B cell (primary cell): ENCODE measurements at regions not wholly inside any gene's neighbourhood (a gene's known extent, or its start where the extent isn't known, plus 50 kb on each side); places are given as distances from the start of the nearest gene placed in this dataset.

Source experiments
- ATAC-seq: fragments of 200-7000 bp; cut with Tn5 transposase; one replicate; pipeline ENCODE4 v1.10.0; 2021; ENCODE audit warnings: low read depth, mild to moderate bottlenecking, moderate number of reproducible peaks, moderate library complexity
- CTCF ChIA-PET: fragments of 350-600 bp; sonication (Branson Sonifier 250); formaldehyde crosslinking; loops from one replicate; lab custom pipeline; 2021; ENCODE audit warnings: antibody characterized with exemption, inconsistent platforms; lab: Charles Lee
- POLR2A ChIA-PET: fragments of 350-600 bp; sonication (Branson Sonifier 250); formaldehyde crosslinking; loops from one replicate; lab custom pipeline; 2021; ENCODE audit warnings: antibody characterized with exemption; lab: Charles Lee
- DNase-seq: peaks from one replicate; pipeline ENCODE4 v3.0.0; 2013
- H2AFZ ChIP-seq: 2 replicates; pipeline ENCODE4 v1.6.1; 2012; ENCODE audit warnings: mild to moderate bottlenecking, low read depth, low read length; ENCODE audit not compliant: insufficient read depth, poor library complexity, severe bottlenecking
- H3K27ac ChIP-seq, 2 donors: 1 replicate in 1 of 2; 2 replicates in 1 of 2; pipeline ENCODE4 v1.5.1; 2012 to 2013; ENCODE audit warnings: low read length in 2 of 2, mild to moderate bottlenecking in 2 of 2, moderate library complexity in 1 of 2
- H3K27me3 ChIP-seq, 4 experiments: fragments of 200-600 bp in 1 of 4; sonication (generic) in 1 of 4; replicated peaks in 1 of 4; 1 replicate in 2 of 4; 2 replicates in 2 of 4; pipeline versions ENCODE4 v1.6.1 to v1.7.0; 2013 to 2016; ENCODE audit warnings: low read length in 3 of 4, mild to moderate bottlenecking in 2 of 4, mixed read lengths in 1 of 4, moderate library complexity in 1 of 4; ENCODE audit not compliant: insufficient read depth in 4 of 4, control insufficient read depth in 3 of 4; ENCODE audit errors: control extremely low read depth in 1 of 4
- H3K36me3 ChIP-seq, 2 experiments: replicated peaks in 1 of 2; 1 replicate in 1 of 2; 2 replicates in 1 of 2; pipeline versions ENCODE4 v1.6.1 to v1.7.1; 2013; ENCODE audit warnings: low read length in 1 of 2; ENCODE audit not compliant: insufficient read depth in 2 of 2, control insufficient read depth in 1 of 2; ENCODE audit errors: control extremely low read depth in 1 of 2, extremely low read depth in 1 of 2
- H3K4me1 ChIP-seq, 2 donors: fragments of 200-600 bp in 1 of 2; sonication (generic) in 1 of 2; 1 replicate in 1 of 2; 2 replicates in 1 of 2; pipeline versions ENCODE4 v1.5.1 to v1.6.1; 2013 to 2017; ENCODE audit warnings: low read length in 2 of 2; ENCODE audit not compliant: control insufficient read depth in 2 of 2, insufficient read depth in 2 of 2
- H3K4me2 ChIP-seq: replicated peaks from 2 replicates; pipeline ENCODE3; 2012; ENCODE audit warnings: mild to moderate bottlenecking, low read depth, low read length; ENCODE audit not compliant: poor library complexity, severe bottlenecking
- H3K4me3 ChIP-seq, 5 experiments: fragments of 200-600 bp in 1 of 5; sonication (generic) in 1 of 5; 1 replicate in 3 of 5; 2 replicates in 2 of 5; pipeline versions ENCODE4 v1.5.1 to v1.7.0; 2011 to 2016; ENCODE audit warnings: low read length in 4 of 5, mild to moderate bottlenecking in 4 of 5, low read depth in 2 of 5, control low read depth in 1 of 5, moderate library complexity in 1 of 5; ENCODE audit not compliant: insufficient read depth in 1 of 5; ENCODE audit errors: control extremely low read depth in 1 of 5, extremely low read depth in 1 of 5
- H3K79me2 ChIP-seq: fragments of 200-600 bp; sonication (generic); one replicate; pipeline ENCODE4 v1.6.0; 2016; ENCODE audit warnings: low read length; ENCODE audit not compliant: control insufficient read depth, insufficient read depth
- H3K9ac ChIP-seq: fragments of 200-600 bp; sonication (generic); 2 replicates; pipeline ENCODE4 v1.6.1; 2017; ENCODE audit warnings: mild to moderate bottlenecking, low read length, moderate library complexity
- H3K9me3 ChIP-seq, 3 donors: one replicate each; pipeline versions ENCODE4 v1.6.1 to v1.7.1; 2013; ENCODE audit warnings: low read length in 2 of 3; ENCODE audit not compliant: control insufficient read depth in 2 of 3, insufficient read depth in 1 of 3; ENCODE audit errors: control extremely low read depth in 1 of 3
- H4K20me1 ChIP-seq: 2 replicates; pipeline ENCODE4 v1.6.0; 2012; ENCODE audit warnings: mild to moderate bottlenecking, low read length; ENCODE audit not compliant: insufficient read depth, control insufficient read depth, poor library complexity, severe bottlenecking
- H3K27ac Mint-ChIP-seq: one replicate; pipeline ENCODE4 v1.8.0; 2021; ENCODE audit warnings: mixed read lengths
- H3K27me3 Mint-ChIP-seq: one replicate; pipeline ENCODE4 v1.8.0; 2021; ENCODE audit warnings: mixed read lengths
- H3K4me1 Mint-ChIP-seq: one replicate; pipeline ENCODE4 v1.8.0; 2021; ENCODE audit warnings: mixed read lengths
- H3K4me3 Mint-ChIP-seq: one replicate; pipeline ENCODE4 v1.8.0; 2021; ENCODE audit warnings: mixed read lengths
- H3K9me3 Mint-ChIP-seq: one replicate; pipeline ENCODE4 v1.8.0; 2022; ENCODE audit warnings: mixed read lengths; ENCODE audit not compliant: insufficient read depth
- EZH2 ChIP-seq: IDR thresholded peaks from 2 replicates; pipeline ENCODE4 v1.6.1; 2012; ENCODE audit warnings: borderline replicate concordance, low read depth, mild to moderate bottlenecking, moderate library complexity, low read length; ENCODE audit not compliant: insufficient read depth, poor library complexity, severe bottlenecking
- WGBS: methylation state at CpG from one replicate; pipeline ENCODE4 v1.1.5; 2013; ENCODE audit warnings: missing lambda C conversion rate; ENCODE audit not compliant: insufficient coverage; 5-methylcytosine and 5-hydroxymethylcytosine counted together
- intact Hi-C: fragments of 100-400 bp; cut with micrococcal nuclease; formaldehyde crosslinking; loops from one replicate; pipeline ENCODE4 v1.10.0; 2022
- TF ChIP-seq, protein P1 (sequence below): fragments of 200-600 bp; IDR thresholded peaks from one replicate; pipeline ENCODE4 v1.8.0; 2022; ENCODE audit warnings: antibody characterized with exemption, mild to moderate bottlenecking

DNA sequence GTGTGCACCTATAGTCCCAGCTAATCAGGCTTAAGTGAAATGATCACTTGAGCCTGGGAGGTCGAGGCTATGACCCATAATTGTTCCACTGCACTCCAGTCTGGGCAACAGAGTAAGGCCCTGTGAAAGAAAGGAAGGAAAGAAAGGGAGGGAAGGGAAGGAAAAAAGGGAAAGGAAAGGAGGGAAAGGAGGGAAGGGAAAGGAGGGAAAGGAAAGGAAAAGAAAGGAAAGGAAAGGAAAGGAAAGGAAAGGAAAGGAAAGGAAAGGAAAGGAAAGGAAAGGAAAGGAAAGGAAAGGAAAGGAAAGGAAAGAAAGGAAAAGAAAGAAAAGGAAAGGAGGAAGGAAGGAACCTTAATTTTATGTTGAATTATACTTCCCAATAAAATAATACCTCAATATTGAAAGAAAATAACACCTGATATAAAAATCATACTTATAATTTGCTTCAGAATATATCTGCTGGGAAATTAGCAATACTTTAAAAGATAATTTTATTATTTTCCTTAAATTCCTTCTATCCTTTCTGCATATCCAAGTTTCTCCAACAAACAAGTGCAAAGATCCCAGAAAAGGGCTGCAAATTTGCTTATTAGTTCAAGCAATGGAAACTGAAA, 177.3 kb downstream of the KLF12 start:
- intact Hi-C loops: no loop called here
- H3K9me3 Mint-ChIP-seq: peaks cover 2% of the 10 kb centered on the region
- WGBS: 63% methylated on average over 1 of the region's 1 CpG
- no peaks in the 10 kb centered on the region for H3K27me3 Mint-ChIP-seq
- H3K27ac ChIP-seq: no peak overlapping the region
- H3K4me2 ChIP-seq: no peak overlapping the region
- CTCF ChIA-PET: no interaction called here
- H3K36me3 ChIP-seq: no peaks in the 10 kb centered on the region
- H3K4me3 Mint-ChIP-seq: no peak overlapping the region
- peaks cover 60% of the 10 kb centered on the region for H3K79me2 ChIP-seq
- H2AFZ ChIP-seq: no peak overlapping the region
- peaks cover 16 to 17% of the 10 kb centered on the region in 2 donors for H3K4me1 ChIP-seq
- H3K9ac ChIP-seq: no peak overlapping the region
- H3K27ac Mint-ChIP-seq: no peak overlapping the region
- POLR2A ChIA-PET: no interaction called here
- ATAC-seq (no peak), DNase-seq (no peak)
- no peaks in the 10 kb centered on the region for H3K27me3 ChIP-seq
- peaks cover 0 to 2% (median 0%) of the 10 kb centered on the region in 3 donors for H3K9me3 ChIP-seq
- H3K4me1 Mint-ChIP-seq: peaks cover 47% of the 10 kb centered on the region
- TF ChIP-seq, protein P1, sequence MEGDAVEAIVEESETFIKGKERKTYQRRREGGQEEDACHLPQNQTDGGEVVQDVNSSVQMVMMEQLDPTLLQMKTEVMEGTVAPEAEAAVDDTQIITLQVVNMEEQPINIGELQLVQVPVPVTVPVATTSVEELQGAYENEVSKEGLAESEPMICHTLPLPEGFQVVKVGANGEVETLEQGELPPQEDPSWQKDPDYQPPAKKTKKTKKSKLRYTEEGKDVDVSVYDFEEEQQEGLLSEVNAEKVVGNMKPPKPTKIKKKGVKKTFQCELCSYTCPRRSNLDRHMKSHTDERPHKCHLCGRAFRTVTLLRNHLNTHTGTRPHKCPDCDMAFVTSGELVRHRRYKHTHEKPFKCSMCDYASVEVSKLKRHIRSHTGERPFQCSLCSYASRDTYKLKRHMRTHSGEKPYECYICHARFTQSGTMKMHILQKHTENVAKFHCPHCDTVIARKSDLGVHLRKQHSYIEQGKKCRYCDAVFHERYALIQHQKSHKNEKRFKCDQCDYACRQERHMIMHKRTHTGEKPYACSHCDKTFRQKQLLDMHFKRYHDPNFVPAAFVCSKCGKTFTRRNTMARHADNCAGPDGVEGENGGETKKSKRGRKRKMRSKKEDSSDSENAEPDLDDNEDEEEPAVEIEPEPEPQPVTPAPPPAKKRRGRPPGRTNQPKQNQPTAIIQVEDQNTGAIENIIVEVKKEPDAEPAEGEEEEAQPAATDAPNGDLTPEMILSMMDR: no peak
- TF ChIP-seq EZH2: no peak
- no peak overlapping the region for H3K4me3 ChIP-seq
- peaks cover 25% of the 10 kb centered on the region for H4K20me1 ChIP-seq

DNA sequence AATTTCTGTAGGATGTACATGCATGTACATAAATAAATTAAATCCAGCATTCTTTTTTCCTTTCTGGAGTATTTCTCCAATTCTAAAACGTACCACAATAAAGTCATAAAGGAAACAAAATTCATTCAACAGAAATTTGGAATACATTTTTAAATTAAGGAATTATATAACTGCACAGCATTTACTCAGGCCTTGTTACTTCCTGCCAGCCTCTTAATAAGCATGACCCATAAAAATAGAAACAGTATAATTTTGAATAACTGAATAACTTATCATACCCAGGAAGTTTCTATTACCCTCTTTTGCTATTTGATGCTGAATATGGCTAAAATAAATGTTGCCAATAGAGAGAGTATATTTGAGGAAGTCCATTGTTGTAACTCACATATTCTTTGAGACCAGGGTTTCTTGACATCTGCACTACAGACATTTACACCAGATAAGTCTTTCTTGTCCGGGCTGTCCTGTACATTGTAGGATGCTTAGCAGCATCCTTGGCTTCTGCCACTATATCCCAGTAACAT, 178.2 kb downstream of the KLF12 start:
- Mint-ChIP-seq H3K4me3 (peak overlapping the region; percentile 61), H3K4me1 (peaks cover 46% of the 10 kb centered on the region), H3K27me3 (no peaks in the 10 kb centered on the region), H3K9me3 (no peaks in the 10 kb centered on the region), H3K27ac (no peak overlapping the region)
- Histone ChIP-seq H3K4me2 (no peak overlapping the region), H3K9me3 (no peaks in the 10 kb centered on the region), H3K36me3 (no peaks in the 10 kb centered on the region), H3K27ac (no peak overlapping the region), H4K20me1 (peaks cover 26% of the 10 kb centered on the region), H3K4me3 (no peak overlapping the region), H3K79me2 (peaks cover 61% of the 10 kb centered on the region), H3K27me3 (no peaks in the 10 kb centered on the region), H3K9ac (no peak overlapping the region), H3K4me1 (peaks cover 10 to 13% of the 10 kb centered on the region in 2 donors), H2AFZ (no peak overlapping the region)
- ChIA-PET POLR2A (no interaction called here), CTCF (no interaction called here)
- no CpG with 5 or more reads among the region's 2 CpGs for WGBS
- TF ChIP-seq EZH2: no peak
- TF ChIP-seq, protein P1: no peak
- intact Hi-C loops: no loop called here
- ATAC-seq (no peak), DNase-seq (no peak)
